OCI-LY7 (cell line): ENCODE measurements at regions not wholly inside any gene's neighbourhood (a gene's known extent, or its start where the extent isn't known, plus 50 kb on each side); places are given as distances from the start of the nearest gene placed in this dataset.
"Not testable (repeated sequence)": the region's sequence is repeated elsewhere in the genome, so short reads cannot be mapped to it uniquely, and the experiment has no call there.

Source experiments
- BruUV-seq: library from RNA; stranded (reverse); fragments of 400-500 nt; replicated peaks from 2 replicates; lab custom pipeline; 2021; lab: Mats Ljungman, UMichigan
- CTCF ChIA-PET: fragments of 300-600 bp; sonication (Branson Sonifier 250); formaldehyde crosslinking; loops from one replicate; lab custom pipeline; 2022; ENCODE audit warnings: antibody characterized with exemption; ENCODE audit not compliant: unreplicated experiment; lab: Charles Lee
- POLR2A ChIA-PET: fragments of 300-600 bp; sonication (Branson Sonifier 250); formaldehyde crosslinking; loops from one replicate; lab custom pipeline; 2022; ENCODE audit warnings: antibody characterized with exemption; lab: Charles Lee
- DNase-seq: peaks from one replicate; pipeline ENCODE4 v3.0.0-alpha.2; 2015; ENCODE audit warnings: low spot score
- H2AFZ ChIP-seq: fragments of 200-600 bp; sonication (generic), shearing (Covaris generic); 2 replicates; pipeline ENCODE4 v1.6.1; 2014; ENCODE audit warnings: mild to moderate bottlenecking, antibody characterized with exemption, low read length, moderate library complexity
- H3K27ac ChIP-seq: fragments of 200-600 bp; sonication (generic); 2 replicates; pipeline ENCODE4 v1.5.1; 2014; ENCODE audit warnings: mixed run types, low read depth, mild to moderate bottlenecking, moderate library complexity, low read length, inconsistent platforms; ENCODE audit not compliant: poor library complexity, severe bottlenecking
- H3K36me3 ChIP-seq: fragments of 200-600 bp; sonication (generic); 2 replicates; pipeline ENCODE4 v1.6.1; 2014; ENCODE audit warnings: mild to moderate bottlenecking, antibody characterized with exemption, low read length, moderate library complexity, mixed read lengths; ENCODE audit not compliant: insufficient read depth
- H3K4me1 ChIP-seq: fragments of 200-600 bp; sonication (generic); 2 replicates; pipeline ENCODE4 v1.5.1; 2014; ENCODE audit warnings: mild to moderate bottlenecking, low read length; ENCODE audit not compliant: insufficient read depth, poor library complexity, severe bottlenecking
- H3K4me2 ChIP-seq: fragments of 200-600 bp; sonication (generic); 2 replicates; pipeline ENCODE4 v1.6.1; 2014; ENCODE audit warnings: mild to moderate bottlenecking, low read length
- H3K4me3 ChIP-seq: fragments of 200-600 bp; sonication (generic); 2 replicates; pipeline ENCODE4 v1.5.1; 2014; ENCODE audit warnings: mild to moderate bottlenecking, low read depth, low read length; ENCODE audit not compliant: poor library complexity, severe bottlenecking
- H3K79me2 ChIP-seq: fragments of 200-600 bp; sonication (generic); 2 replicates; pipeline ENCODE4 v1.6.1; 2016; ENCODE audit warnings: low read depth, mild to moderate bottlenecking, low read length, moderate library complexity, mixed read lengths; ENCODE audit not compliant: insufficient read depth
- H3K9me2 ChIP-seq: fragments of 200-600 bp; sonication (generic); 2 replicates; pipeline ENCODE4 v1.6.1; 2016; ENCODE audit warnings: mild to moderate bottlenecking, low read length, mixed read lengths; ENCODE audit not compliant: insufficient read depth
- H3K9me3 ChIP-seq: fragments of 200-600 bp; sonication (generic); 2 replicates; pipeline ENCODE4 v1.6.1; 2014; ENCODE audit warnings: mild to moderate bottlenecking, mixed run types, low read length, mixed read lengths
- H4K20me1 ChIP-seq: fragments of 200-600 bp; sonication (generic); 2 replicates; pipeline ENCODE4 v1.6.1; 2014; ENCODE audit warnings: mild to moderate bottlenecking, antibody characterized with exemption, low read length, moderate library complexity, mixed read lengths; ENCODE audit not compliant: insufficient read depth
- EZH2phosphoT487 ChIP-seq: fragments of 200-600 bp; sonication (generic); IDR thresholded peaks from 2 replicates; pipeline ENCODE4 v1.6.1; 2018; ENCODE audit warnings: low read depth, borderline replicate concordance, mild to moderate bottlenecking, mixed run types, antibody characterized with exemption, low read length, moderate library complexity, mixed read lengths
- intact Hi-C: fragments of 100-400 bp; cut with micrococcal nuclease; formaldehyde crosslinking; loops from one replicate; pipeline ENCODE4 v1.10.0; 2022; ENCODE audit not compliant: unreplicated experiment
- TF ChIP-seq, protein P1 (sequence below): fragments of 200-600 bp; sonication (generic); conservative IDR thresholded peaks from 2 replicates; pipeline ENCODE4 v1.5.1; 2014; ENCODE audit warnings: mild to moderate bottlenecking, antibody characterized with exemption, low read length, moderate library complexity, mixed read lengths

DNA sequence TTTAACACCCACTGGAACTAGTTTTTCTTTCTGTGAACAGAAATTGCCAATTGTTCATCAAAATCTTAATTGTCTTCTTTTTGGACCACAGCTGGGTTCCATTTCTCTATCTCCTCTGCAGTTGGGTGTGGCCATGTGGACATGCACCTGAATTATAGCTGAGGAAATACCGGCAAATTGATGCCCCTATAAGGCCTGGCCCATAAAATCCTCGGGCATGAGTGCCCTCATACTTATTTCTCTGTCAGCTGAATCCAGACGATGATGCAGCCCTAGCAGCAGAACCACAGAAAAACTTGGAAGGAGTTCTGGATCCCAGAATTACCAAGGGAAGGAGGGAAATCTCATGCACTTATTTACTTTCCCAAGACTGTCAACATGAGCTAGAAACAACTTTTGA is 249.0 kb downstream of the CYRIA start:
- H2AFZ ChIP-seq: no peak overlapping the region
- TF ChIP-seq, protein P1, sequence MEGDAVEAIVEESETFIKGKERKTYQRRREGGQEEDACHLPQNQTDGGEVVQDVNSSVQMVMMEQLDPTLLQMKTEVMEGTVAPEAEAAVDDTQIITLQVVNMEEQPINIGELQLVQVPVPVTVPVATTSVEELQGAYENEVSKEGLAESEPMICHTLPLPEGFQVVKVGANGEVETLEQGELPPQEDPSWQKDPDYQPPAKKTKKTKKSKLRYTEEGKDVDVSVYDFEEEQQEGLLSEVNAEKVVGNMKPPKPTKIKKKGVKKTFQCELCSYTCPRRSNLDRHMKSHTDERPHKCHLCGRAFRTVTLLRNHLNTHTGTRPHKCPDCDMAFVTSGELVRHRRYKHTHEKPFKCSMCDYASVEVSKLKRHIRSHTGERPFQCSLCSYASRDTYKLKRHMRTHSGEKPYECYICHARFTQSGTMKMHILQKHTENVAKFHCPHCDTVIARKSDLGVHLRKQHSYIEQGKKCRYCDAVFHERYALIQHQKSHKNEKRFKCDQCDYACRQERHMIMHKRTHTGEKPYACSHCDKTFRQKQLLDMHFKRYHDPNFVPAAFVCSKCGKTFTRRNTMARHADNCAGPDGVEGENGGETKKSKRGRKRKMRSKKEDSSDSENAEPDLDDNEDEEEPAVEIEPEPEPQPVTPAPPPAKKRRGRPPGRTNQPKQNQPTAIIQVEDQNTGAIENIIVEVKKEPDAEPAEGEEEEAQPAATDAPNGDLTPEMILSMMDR: no peak
- TF ChIP-seq EZH2phosphoT487: no peak
- H3K4me3 ChIP-seq: no peak overlapping the region
- DNase-seq: no peak
- no peaks in the 10 kb centered on the region for H4K20me1 ChIP-seq
- ChIA-PET CTCF (no interaction called here), POLR2A (no interaction called here)
- intact Hi-C loops: no loop called here
- no peak overlapping the region for H3K27ac ChIP-seq
- H3K36me3 ChIP-seq: no peaks in the 10 kb centered on the region
- no peak overlapping the region for H3K4me2 ChIP-seq
- H3K9me3 ChIP-seq: no peaks in the 10 kb centered on the region
- no peaks in the 10 kb centered on the region for H3K4me1 ChIP-seq
- H3K9me2 ChIP-seq: 0 out of 2 replicates have a peak, but pooled peaks cover 4% of the 10 kb centered on the region
- BruUV-seq: no TSS peak
- H3K79me2 ChIP-seq: no peaks in the 10 kb centered on the region

DNA sequence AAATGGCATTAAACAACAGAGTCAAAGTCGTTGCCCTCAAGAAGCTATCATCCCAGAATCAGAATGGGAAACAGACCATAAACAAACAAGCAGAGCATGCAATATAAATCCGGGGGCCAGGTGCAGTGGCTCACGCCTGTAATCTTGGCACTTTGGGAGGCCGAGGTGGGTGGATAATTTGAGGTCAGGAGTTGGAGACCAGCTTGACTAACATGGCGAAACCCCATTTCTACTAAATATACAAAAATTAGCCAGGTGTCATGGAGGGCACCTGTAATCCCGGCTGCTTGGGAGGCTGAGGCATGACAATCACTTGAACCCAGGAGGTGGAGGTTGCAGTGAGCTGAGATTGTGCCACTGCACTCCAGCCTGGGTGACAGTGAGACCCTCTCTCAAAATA is 249.8 kb downstream of the CYRIA start:
- POLR2A ChIA-PET: interaction anchor here (1.3 kb wide), 1 partner anchor 10 kb away, joined by 3 read pairs; no protein-coding TSS in a partner anchor
- H3K4me3 ChIP-seq, CTCF ChIA-PET, H3K79me2 ChIP-seq, H3K9me2 ChIP-seq, H3K36me3 ChIP-seq, H2AFZ ChIP-seq, BruUV-seq, H4K20me1 ChIP-seq, DNase-seq, H3K4me1 ChIP-seq, H3K9me3 ChIP-seq, intact Hi-C loops, H3K4me2 ChIP-seq, H3K27ac ChIP-seq: not testable (repeated sequence)

DNA sequence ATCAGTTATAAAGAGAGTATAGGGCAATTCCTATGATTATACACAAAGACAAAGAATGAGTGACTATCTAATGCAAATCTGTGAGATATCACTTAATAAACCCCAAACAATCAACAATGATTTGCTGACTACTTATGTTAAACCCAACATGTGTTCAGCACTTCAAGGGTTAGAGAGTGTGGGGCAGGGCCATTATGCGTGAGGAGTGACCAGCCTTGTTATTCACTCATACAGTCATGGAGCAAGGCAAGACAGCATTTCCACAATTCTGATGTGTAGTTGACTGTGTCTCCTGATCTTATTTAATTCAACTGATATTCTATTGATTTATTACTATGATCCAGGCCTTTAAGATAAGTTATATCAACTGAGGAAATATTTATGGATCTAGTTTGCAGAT is 251.7 kb downstream of the CYRIA start:
- H3K4me2 ChIP-seq: no peak overlapping the region
- no peak for DNase-seq
- H3K9me3 ChIP-seq: no peaks in the 10 kb centered on the region
- H2AFZ ChIP-seq: no peak overlapping the region
- CTCF ChIA-PET: no interaction called here
- no peaks in the 10 kb centered on the region for H4K20me1 ChIP-seq
- no TSS peak for BruUV-seq
- TF ChIP-seq, protein P1: no peak
- TF ChIP-seq EZH2phosphoT487: no peak
- no peaks in the 10 kb centered on the region for H3K36me3 ChIP-seq
- POLR2A ChIA-PET: no interaction called here
- H3K4me3 ChIP-seq: no peak overlapping the region
- 0 out of 2 replicates have a peak, but pooled peaks cover 4% of the 10 kb centered on the region for H3K9me2 ChIP-seq
- H3K79me2 ChIP-seq: no peaks in the 10 kb centered on the region
- H3K4me1 ChIP-seq: no peaks in the 10 kb centered on the region
- intact Hi-C loops: no loop called here
- no peak overlapping the region for H3K27ac ChIP-seq
